ENCODE measurements at regions not wholly inside any gene's neighbourhood (a gene's known extent, or its start where the extent isn't known, plus 50 kb on each side); places are given as distances from the start of the nearest gene placed in this dataset.

GRCh38 chr1:221109930-221110329 is 230.7 kb downstream of the HLX start:
- no peak for DNase-seq

GRCh38 chr1:221117133-221117532 is 237.9 kb downstream of the HLX start:
- no peak for DNase-seq

DNA sequence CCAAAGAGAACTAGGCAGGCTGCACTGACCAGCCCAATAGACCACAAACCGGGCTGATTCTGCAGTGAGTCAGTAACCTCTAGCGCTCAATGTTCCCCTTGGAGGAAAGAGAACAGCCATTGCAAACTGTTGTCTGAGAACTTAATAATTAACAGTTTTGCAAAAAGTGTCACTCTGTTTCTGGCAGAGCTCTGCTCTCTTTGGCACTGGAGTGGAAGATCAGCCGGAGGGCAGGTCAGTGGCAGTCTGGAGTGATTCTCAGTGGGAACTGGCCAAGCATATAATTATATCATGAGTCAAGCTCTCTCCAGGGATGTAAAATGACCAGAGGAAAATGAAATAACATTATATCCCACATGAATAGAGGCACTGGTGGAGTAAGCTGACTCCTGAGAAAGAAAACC is 238.3 kb downstream of the HLX start:
- no peak for DNase-seq

DNA sequence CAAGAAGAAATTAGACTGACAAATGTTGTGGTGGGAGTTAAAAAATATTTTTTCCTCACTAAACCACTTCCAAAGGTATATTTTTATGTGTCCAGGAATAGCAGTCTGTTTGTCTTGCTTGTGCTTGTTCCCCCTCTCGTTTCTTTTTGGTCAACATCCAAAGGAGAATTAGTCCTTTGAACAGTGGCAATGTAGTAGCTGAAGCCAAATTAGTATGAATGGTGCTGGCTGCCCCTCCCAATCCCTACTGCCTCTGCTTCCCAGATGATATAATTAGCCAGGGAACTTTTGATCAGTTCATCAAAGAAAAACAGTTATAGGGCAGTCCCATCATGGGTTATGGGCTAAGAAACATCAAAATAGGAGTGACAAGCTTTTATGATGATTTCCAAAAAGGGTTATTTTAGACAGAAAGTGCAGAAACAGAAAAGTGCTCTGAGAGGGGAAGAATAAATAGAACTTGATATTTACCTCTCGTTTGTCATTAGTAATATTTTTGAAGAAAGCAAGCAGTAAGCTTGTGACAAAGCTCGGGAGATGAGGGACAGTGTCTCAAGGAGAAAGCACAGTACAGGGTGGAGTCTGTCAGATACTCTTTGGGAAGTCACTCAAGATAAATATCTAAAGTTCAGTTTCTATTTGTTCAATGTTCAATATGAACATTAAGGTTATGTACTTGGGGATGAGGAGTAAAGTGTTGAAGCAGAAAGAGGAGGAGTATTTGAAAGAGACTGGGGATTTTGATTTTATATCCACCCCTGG is 239.1 kb downstream of the HLX start:
- DNase-seq, result no peak

GRCh38 chr1:221118938-221119320 is 239.7 kb downstream of the HLX start:
- no peak for DNase-seq

DNA sequence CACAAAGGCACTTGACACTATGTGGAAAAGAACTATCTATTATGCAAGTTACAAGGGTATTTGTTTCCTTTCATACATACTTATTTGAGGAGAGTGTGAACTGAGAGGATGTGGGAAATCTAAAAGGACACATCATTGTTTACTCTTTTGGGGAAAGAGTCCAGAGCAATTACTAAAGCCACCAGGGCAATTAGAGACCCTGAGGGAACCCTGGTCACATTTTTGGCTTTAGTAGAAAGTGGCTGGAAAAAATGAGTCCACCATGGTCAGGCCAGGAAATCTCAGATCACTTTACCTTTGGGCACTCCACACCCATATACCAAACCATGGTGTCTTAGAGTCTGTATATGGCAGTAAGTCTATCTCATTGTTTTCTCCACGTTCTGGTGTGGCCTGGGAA is 243.3 kb downstream of the HLX start:
- DNase-seq, result no peak

- no peak for DNase-seq
These were observed 246.7 kb downstream of the HLX start for GRCh38 chr1:221125976-221126375.

DNA sequence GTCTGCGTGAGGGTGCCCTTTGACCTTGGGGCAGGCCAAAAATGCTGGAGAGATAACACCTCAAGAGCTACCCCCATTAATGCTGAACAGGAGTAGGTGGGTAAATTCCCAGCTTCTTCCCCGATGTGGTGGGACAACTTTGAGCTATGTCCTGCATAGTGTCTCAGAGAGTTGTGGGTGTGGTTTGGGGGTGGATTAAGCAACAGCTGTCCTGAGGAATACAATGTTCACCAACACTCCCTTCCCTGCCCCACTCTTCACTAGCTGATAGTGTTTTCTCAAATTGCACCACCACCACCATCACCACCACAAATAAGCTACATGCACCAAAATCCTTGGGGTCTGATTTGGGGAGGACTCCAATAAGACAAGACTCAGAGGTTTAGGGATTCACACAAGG is 258.4 kb downstream of the HLX start:
- no peak for DNase-seq

GRCh38 chr1:221138516-221138915 is 259.3 kb downstream of the HLX start:
- DNase-seq, result no peak

DNA sequence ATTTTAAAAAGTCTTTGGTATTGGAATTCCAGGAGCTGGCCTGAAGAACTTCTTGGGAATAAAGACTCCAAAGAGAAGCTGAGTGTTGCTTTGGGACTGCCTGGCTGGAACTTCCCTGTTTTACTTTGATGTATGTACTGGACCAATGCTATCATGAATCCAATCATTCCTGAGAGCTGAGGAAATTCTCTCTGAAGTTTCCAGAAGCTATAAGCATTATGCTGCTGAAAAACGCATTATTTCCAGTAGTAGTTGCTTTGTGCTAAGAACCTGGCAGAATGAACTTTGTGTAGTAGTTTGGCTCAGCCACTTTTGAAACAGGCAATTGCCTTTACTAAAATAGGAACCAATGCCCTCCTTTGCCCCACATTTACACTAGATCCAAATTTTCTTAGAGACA is 260.7 kb downstream of the HLX start:
- no peak for DNase-seq

DNA sequence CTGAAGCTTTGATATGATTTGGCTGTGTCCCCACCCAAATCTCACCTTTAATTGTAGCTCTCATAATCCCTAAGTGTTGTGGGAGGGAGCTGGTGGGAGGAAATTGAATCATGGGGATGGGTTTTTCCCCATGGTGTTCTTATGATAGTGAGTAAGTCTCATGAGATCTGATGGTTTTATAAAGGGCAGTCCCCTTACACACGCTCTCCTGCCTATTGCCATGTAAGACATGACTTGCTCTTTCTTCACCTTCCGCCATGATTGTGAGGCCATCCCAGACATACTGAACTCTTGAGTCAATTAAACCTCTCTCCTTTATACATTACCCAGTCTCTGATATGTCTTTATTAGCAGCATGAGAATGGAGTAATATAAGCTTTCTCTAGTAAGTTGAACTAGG is 261.9 kb downstream of the HLX start:
- no peak for DNase-seq

DNA sequence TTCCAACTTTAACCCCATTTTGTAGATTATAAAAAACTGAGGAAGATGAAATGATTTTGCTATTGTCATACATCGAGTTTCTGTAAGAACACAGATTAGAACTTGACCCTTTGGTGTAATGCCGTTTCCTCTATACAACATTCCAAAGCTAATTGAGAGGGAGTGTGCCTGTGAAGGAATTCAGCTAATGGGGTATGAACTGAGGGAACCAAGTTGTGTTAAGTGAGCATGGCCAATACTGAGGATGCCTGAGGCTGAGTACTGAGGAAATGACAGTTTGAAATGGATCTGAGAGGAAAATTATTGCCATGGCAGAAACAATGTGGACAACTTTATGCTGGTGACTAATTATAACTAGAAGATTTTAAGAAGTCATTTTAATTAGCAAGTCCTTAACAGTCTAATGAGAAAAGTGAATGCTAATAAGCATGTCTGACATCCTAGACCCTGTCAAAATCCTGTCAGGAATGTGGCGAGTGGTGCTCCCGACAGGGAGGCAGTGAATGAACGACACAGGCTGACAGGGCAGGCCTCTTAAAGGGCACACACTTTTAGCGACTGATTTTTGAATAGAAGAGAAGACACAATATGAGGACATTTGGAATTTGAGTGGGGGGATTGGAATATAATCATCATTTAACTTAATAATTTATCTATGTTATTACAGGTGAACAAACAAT is 262.5 kb downstream of the HLX start:
- no peak for DNase-seq

DNA sequence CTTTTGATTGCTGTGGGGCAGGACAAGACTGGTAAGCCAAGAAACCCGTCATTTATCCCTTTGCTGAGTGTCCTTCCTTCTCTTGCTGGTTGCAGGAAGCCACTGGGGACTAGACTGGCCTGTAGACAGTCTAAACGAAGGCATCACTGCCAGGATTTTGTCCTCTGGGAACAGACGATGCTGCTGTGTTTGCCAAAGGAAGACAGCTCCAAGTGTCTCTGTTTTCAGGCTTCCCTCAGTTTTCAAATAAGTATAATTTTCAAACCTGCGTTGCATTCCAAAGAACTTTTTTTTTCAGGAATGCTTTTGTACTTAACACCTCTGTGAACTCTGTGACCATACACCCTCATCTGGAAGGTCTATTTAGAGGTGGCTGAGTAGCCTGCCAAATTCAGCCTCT is 269.4 kb downstream of the HLX start:
- DNase-seq, result no peak

GRCh38 chr1:221149111-221149510 is 269.9 kb downstream of the HLX start:
- DNase-seq, result no peak

GRCh38 chr1:221149555-221150075 is 270.4 kb downstream of the HLX start:
- DNase-seq, result no peak

DNA sequence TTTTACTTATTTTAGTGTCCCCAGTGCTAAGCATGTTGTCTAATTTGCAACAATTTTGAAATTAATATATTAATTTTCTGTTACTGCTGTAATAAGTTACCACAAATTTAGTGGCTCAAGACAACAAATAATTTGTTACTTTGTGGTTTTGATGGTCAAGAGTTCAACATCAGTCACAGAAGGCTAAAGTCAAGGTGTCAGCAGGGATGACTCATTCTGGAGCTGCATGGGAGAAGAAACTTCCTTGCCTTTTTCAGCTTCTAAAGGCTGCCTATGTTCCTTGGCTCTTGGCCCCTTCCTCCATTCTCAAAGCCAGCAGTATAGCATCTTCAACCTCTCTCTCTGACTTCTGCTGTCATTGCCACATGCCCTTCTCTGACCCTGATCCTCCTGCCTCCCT is 271.8 kb downstream of the HLX start:
- DNase-seq, result no peak

GRCh38 chr1:221154932-221155331 is 275.7 kb downstream of the HLX start:
- DNase-seq, result no peak

DNA sequence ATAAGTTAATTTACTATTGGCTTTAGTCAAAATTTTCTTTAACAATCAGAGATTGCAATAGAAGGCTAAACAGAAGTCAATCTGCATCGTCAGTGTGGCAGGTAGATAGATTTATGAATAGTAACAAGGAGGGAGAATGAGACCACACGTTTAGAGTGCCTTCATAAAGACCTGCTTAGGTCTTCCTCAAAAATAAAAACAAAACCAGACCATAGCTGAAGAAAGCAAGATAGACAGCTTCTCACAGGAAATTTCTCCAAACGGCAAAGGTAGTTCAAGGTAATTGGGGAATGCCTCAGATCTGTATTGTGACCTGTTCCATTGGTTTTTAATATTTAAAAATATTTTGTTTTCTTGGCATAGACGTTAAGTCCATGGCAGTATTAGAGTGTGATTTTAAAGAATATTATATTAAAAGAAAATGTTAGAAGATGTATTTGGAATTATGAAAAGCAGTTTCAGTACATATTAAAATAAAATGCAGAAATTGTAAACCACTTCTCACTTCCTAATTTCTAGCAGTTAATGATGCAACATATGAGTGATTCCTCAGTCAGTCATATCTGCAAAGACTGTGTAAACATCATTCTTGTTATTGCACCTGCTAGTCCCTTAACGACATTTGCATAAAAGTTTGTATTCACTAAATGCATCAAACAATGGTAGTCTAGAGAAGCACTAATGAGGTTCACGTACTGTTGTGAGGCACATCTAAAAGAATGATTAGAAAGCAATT is 278.0 kb downstream of the HLX start:
- DNase-seq, result no peak

DNA sequence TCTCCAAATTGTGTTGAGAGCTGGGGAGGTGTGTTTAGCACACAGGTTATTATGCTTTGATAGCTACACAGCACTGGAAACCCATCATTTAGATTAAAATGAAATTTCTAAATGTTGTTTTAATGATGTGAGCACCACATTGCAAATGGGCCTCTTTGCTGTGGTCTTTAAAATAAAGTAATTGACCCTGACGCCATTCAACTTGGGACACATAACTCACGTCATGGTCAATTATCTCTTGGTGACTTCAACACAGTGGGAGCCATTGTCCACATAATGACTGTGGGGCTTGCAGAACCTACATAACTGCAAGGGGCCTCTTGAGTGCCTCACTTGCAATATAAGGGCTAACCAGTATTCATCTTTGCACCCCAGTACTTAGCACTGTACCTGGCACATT is 280.4 kb downstream of the HLX start:
- no peak for DNase-seq

DNA sequence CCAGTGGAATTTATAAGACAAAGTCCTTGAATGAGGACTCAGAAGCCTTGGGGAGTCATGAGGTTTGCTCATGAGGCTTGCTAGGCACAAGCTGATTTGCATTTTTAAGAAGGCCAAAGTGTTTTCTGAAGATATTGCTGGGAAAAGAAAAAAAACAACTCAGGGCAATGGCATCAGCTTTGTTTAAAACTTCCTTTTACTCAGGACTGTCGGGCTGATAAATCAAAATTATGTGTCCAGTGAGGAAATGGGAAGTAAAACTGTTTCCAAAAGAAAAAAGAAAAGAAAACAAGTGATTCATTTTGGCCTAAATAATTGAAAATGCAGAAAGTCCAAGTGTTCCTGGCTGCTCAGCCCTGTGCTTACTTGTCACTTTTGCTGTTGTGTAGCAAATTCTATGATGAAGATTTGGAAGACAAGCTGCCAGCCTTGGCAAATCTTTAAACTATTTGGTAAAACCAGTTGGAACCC is 282.4 kb downstream of the HLX start:
- no peak for DNase-seq

GRCh38 chr1:221162352-221162751 is 283.1 kb downstream of the HLX start:
- DNase-seq, result no peak

GRCh38 chr1:221162939-221163338 is 283.7 kb downstream of the HLX start:
- no peak for DNase-seq

DNA sequence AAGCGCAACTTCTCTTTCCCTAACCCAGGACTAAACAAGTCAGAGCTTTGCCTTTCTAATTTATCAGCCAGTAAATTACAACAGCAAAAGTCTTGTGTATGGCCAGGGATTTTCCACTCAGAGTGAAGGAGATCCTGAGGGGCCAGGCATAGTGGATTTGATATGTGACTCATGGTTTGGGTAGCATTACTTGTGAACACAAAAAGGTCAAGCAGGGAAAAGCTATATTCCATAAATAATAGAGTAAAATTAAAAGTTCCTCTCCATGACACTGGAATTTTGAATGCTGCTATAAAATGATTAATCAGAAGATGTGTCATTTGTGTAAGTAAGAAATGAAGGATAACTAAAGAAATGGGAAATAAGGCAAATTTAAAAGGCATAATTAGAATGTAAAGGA is 284.8 kb downstream of the HLX start:
- no peak for DNase-seq

Data from NCI-H2029 treated with DMSO at 0.1 percent for 48 hours (cell line).